NCI-H2227 (cell line): ENCODE measurements at regions not wholly inside any gene's neighbourhood (a gene's known extent, or its start where the extent isn't known, plus 50 kb on each side); places are given as distances from the start of the nearest gene placed in this dataset.

Source experiments
- DNase-seq: peaks from one replicate; lab custom pipeline; 2025; ENCODE audit not compliant: unreplicated experiment; lab: John Stamatoyannopoulos, UW

DNA sequence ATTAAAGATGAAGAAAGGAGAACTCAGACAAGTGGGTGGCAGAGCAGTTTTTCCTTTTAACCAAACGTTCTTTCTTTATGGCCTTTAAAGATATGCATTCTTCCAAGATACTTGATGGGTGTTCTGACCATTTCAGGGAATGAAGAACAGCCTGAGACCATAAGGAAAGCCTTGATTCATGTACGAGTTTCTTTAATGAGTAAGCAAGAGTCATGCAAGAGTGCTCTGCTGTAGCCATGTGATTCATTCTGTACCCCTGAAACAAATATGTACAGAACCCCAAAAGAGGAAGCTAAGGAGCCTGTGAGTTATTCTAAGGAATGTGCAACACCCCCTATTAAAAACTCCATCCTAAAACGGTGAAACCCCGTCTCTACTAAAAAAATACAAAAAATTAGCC is 372.8 kb downstream of the MTX2 start:
- no peak for DNase-seq

DNA sequence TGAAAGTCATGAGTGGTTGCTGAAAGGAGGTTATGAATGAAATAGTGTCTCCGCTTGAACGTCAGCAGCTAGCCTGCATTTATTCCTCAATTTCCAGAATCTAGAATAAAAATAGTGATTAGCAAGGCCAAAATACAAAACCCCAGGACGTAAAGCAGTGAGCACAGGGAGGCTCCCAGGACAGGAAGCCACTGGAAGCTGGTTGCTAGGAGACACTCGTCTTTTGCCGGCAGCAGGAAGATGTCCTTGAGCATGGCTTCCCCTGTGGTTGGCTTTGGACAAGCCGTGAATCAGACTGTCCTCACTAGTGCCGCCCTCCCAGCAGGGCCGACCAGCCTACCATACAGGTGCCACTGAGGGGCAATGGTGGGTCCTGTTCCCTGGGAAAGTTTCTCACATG is 374.4 kb downstream of the MTX2 start:
- DNase-seq, result peak; percentile 81

- no peak for DNase-seq
These were observed 376.3 kb downstream of the MTX2 start for GRCh38 chr2:176645494-176645893.

DNA sequence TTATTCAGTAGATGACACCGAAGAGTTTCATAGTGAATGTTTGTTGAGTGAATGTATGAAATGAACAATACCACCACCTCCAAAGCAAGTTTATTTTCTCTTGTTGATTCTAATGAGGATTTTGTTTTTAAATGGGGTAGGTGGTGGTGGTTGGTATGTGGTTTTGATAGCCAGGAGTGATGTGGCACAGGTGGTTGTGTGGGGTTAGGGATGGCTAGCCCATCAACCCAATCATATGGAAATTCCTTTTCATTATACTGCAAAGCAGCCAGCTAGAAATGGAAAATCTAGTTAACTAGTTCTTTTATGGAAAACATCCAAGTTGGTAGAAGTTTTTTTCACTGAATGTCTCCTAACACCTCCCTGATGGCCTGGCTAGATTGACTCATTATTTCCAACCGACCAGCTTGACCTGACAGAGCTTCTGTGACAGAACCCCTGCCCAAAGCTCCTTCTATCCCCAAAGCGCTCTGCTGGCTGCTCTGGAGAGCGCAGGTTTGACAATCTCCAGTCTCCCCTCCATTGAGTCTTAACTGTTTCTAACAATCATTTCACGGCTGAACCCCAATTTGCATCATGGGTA is 376.9 kb downstream of the MTX2 start:
- no peak for DNase-seq

DNA sequence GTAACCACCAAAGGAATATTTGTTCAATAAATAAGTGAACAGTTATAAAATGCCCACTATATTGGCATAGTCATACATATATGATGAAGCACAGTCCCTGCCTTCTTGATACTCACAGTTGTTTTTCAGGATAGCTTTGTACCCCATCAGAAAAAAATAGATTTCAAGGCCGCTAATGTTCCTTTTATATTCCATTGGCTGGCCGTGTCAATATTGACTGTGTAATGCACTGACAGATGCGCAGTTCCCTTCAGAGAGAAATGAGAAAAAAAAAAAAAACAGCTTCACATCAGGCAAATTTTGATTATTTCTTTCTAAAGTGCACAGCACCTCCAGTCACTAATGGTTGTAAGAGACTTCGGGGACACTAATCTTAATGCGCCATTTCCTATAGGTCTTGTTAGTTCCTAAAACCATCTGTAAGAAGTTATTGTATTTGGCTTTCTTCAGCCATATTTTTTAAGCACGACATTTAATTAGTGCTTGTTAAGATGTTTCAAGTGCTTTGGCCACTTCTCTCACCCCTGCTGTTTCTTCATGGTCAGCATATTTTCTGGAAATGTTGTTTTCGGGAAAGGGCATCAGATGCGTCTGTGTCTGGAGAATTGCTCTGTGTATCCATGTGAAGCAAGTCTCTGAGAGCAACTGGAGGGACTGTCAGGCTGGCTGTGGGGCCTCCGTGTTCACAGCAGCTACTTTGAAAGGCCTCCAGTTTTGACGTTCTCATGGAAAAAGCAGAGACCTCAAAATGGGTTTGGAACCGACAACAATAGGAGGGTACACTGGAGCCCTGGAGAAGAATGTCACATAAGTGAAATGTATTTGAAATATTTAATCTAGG is 378.3 kb downstream of the MTX2 start:
- DNase-seq, result no peak

- no peak for DNase-seq
These were observed 379.6 kb downstream of the MTX2 start for GRCh38 chr2:176648700-176649297.

- DNase-seq, result peak; percentile 15
These were observed 381.0 kb downstream of the MTX2 start for GRCh38 chr2:176650104-176650837.

- DNase-seq, result peak; percentile 25
These were observed 381.8 kb downstream of the MTX2 start for GRCh38 chr2:176650838-176651555.

- peak; percentile 88 for DNase-seq
These were observed 383.3 kb downstream of the MTX2 start for GRCh38 chr2:176652300-176653182.

DNA sequence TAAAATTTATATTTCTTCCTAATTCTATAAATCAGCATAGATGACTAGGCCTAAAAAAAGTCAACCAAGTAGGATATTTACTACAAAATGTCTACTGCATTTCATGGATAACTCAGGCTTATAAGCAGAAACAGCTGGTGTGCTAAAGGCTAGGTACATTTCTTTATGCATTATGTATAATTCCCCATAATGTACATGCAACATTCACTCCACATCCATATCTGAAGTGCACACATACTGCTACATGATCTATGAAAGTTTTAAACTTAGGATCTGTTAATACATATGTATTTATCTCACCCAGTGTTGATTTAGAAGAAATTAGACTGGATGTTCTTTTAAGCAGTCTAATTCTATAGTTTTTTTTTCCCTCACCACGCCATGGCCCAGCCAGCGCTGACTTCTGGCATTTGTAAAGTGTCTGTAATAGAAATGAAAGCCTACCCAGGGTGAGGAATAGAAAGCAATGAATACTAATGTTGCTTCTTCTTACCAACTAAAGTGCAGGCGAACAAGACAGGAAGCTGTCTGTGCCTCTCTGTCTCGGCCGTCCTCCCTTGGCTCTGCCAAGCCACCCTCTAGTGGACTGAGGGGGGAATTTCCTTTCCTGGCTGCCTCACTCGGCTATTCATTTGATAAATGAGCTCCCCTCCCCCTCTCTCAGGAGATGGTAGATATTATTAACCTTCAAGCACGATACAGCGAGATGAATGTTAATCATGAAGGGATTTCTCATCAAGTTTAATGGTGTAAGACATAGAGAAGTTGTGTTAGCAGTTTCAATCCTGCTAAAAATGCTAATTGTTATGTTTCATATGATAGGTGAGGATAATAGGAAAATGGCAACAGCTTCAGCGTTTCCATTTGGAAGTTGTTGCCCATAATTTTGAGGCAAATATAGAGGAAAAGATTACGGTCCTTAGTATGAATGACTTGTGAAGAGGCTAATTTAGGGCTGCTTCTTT is 384.5 kb downstream of the MTX2 start:
- DNase-seq, result peak; percentile 88

DNA sequence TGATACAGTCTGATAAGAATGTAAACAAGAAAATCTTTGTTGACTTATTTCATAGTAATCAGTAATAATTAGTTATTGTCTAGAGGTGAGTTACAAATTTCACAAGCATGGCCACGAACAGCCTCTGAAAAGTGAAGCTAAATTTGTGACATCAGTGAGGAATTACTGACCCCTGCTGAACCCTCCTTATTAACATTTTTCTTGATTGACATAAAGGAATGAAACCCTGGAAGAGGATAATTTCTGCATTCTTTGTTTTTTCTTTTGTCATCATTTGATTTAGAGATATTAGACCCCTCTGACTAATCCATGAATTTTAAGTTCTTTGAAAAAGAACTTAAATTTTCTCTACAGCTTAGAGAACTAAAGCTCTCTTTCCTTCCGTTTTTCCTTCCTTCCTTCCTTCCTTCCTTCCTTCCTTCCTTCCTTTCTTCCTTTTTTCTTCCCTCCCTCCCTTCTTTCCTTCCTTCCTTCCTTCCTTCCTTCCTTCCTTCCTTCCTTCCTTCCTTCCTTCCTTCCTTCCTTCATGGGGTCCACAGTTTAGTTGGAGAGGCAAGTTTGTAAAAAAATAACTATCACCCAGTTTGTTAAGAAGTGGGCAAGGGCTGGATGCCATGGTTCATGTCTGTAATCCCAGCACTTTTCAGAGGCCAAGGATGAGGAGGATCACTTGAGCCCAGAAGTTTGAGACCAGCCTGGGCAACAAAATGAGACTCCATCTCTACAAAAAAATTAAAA is 387.0 kb downstream of the MTX2 start:
- DNase-seq, result no peak

DNA sequence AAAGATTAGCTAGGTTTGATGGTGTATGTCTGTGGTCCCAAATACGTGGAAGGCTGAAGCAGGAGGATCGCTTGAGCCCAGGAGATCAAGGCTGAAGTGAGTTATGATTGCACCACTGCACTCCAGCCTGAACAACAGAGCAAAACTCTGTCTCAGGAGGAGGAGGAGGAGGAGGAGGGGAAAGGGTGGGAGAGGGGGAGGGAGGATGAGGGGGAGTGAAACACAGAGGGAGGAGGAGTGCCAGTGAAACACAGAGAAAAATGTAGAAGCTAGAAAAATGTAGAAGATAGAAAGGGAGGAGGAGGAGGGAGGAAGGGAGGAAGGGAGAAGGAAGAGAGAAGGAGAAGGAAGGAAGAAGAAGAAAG is 387.5 kb downstream of the MTX2 start:
- DNase-seq, result no peak

- DNase-seq, result no peak
These were observed 388.2 kb downstream of the MTX2 start for GRCh38 chr2:176657393-176657792.

DNA sequence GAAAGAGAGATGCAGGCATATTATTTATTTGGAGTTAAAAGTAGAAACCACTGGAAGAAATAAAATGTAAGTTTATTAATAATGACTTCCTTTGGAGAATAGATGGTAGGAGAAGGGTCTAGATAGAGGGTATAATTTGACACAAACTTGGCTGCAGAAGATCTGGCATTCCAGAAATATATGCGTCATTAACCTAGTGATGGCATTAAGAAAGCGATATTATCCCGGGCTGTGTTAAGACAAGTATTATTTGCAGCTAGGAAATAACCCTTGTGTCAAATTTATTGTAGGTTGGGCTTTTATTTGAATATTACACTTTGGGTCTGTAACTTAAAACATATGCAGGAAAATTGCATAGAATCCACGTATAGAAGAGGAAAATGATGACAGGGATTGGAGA is 389.5 kb downstream of the MTX2 start:
- DNase-seq, result no peak

GRCh38 chr2:176662753-176663152 is 393.5 kb downstream of the MTX2 start:
- no peak for DNase-seq

DNA sequence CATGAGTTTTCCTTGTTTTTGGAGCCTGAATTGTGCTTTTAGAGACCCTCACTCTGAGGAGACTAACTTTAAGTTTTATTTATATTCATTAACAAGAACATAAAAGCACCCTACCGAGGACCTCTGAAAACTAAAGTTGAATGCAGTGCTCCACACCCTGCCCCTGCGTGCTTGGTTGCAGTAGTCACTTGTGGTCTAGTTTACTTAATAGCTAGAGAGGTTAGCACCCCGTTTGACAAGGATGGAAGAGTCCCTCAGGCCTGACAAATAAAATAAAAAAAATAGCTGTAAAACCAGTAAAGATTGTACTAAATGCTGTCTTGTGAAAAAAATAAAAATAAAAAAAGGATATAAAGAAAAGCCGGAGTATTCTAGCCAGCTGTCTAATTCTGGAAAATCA is 395.2 kb downstream of the MTX2 start:
- no peak for DNase-seq

GRCh38 chr2:176665086-176665485 is 395.8 kb downstream of the MTX2 start:
- no peak for DNase-seq

GRCh38 chr2:176668912-176669311 is 399.7 kb downstream of the MTX2 start:
- DNase-seq, result no peak
